GM21737 (cell line): ENCODE measurements at regions not wholly inside any gene's neighbourhood (a gene's known extent, or its start where the extent isn't known, plus 50 kb on each side); places are given as distances from the start of the nearest gene placed in this dataset.
"Not testable (repeated sequence)": the region's sequence is repeated elsewhere in the genome, so short reads cannot be mapped to it uniquely, and the experiment has no call there.

Source experiments
- ATAC-seq: cut with Tn5 transposase; IDR thresholded peaks from one replicate; pipeline ENCODE4 v1.9.1; 2021; ENCODE audit warnings: mild to moderate bottlenecking, moderate library complexity; ENCODE audit not compliant: unreplicated experiment

GRCh38 chr1:21385022-21385421 lies 54.9 kb upstream of the NBPF3 start:
- ATAC-seq = no peak

- no peak for ATAC-seq
Measured at GRCh38 chr1:21384620-21385019, 55.3 kb upstream of the NBPF3 start.

GRCh38 chr1:21383785-21384401 lies 56.0 kb upstream of the NBPF3 start:
- ATAC-seq = no peak

- ATAC-seq = no peak
Measured at GRCh38 chr1:21381354-21381753, 58.6 kb upstream of the NBPF3 start.

DNA sequence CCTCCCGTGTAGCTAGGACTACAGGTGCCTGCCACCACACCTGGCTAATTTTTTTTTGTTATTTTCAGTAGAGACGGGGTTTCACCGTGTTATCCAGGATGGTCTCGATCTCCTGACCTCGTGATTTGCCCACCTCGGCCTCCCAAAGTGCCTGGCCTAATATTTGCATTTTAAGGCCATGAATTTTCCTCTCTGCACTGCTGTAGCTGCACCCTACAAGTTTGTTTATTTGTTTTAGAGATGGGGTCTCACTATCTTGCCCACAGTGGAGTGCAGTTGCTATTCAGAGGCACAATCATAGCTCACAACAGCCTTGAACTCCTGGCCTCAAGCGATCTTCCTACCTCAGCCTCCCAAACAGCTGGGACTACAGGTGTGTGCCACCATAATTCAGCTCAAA lies 59.8 kb upstream of the NBPF3 start:
- ATAC-seq = not testable (repeated sequence)

DNA sequence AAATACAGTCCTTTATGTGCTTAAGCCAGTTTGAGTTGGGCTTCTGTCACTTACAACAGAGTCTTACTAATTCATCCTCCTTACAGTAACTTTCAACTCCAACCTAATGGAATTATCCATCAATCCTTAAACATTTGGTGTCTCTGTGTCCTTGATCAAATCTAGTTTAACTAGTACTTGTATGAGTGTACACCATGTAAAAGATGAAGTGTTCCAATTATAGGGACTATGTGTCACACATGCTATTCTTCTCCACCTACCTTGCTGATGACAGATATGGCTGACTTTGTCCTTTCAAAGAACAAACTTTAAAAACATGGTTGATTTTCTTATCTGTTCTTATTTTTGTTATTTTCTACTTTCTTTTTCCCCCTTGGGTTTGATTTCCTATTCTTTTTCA lies 60.4 kb upstream of the NBPF3 start:
- no peak for ATAC-seq

DNA sequence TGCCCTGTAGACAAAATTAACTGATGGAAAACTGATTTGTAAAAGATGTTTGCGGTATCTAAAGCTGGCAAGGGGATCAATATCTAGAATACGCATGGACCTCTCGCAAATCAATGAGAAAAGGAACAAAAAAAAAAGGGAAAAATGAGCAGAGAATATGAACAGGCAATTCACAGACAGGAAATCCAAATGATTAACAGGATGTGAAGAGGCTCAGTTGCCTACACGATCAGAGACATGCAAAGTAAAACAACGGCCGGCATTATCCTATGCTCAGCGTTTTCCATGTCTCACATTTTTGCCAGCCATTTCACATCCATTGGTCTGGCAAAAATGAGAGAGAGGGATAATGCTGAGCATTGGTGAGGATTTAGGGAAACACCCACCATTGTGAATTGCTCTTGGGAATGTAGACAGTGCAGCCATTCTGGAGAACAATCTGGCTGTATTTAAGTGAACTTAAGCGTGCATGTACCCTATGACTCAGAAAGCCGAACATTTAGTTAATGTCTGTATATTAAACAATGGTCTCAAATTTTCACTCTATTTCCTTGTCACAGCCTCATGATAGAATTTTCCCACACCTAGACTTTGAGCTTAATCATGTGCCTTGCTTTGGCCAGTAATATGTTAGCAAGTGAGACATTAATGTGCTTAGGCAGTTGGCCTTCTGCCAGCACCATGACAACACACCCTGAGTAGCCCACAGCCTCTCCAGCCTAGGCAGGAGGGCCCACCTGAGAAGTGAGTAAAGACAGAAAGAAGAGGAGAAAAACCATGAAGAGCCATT lies 61.0 kb upstream of the NBPF3 start:
- ATAC-seq = no peak

- no peak for ATAC-seq
Measured at GRCh38 chr1:21372383-21372782, 67.6 kb upstream of the NBPF3 start.

- no peak for ATAC-seq
Measured at GRCh38 chr1:21369905-21370304, 70.0 kb upstream of the NBPF3 start.

DNA sequence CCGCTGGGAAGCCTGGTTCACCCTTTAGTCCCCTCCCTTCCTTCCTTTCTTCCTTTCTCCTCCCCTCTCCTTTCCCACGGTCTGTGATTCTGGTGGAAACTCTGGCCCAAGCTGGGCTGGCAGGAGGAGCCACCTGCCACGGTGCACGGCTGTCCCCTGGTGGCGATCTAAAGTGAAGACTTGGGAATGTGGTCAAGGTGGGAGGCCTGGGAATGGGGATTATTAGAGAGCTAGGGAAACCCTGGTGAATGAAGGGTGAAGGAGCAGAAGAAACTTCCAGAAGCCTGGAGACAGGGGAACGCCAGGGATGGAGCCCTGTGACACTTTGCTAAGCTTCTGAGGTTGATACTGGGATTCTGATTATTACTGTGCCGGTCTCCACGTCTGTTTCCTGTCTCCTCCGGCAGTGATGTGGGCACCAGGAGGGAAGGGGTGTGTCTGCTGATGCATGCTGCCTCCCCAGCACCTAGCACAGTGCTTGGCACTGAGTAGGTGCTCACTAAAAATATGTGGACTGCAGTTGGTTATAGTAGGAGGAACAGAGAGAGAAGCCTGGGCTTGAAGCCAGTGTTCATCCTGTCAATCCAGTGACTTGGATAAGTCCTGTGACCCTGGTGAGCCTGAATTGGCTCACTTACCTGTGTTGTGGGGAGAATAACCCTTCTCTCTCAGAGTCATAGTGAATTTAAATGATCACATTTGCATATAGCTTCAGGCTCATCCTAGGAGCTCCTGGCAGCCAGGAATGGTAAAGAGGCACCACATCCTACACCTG lies 71.2 kb upstream of the NBPF3 start:
- no peak for ATAC-seq

DNA sequence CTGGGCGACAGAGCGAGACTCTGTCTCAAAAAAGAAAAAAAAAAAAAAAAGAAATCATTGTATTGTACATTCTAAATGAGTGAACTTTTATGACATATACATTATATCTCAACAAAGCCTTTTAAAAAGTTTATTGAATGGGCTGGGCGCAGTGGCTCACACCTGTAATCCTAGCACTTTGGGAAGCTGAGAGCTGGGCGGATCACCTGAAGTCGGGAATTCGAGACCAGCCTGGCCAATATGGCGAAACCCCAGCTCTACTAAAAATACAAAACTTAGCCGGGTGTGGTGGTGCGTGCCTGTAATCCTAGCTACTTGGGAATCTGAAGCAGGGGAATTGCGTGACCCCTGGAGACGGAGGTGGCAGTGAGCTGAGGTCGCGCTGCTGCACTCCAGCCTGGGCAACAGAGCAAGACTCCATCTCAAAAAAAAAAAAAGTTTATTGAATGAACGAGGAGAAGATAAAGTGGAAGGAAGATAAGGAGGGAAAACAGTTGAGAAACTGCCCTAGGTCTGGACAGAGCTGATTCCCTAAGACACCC lies 71.9 kb upstream of the NBPF3 start:
- ATAC-seq = not testable (repeated sequence)

- ATAC-seq = no peak
Measured at GRCh38 chr1:21366288-21366687, 73.6 kb upstream of the NBPF3 start.

DNA sequence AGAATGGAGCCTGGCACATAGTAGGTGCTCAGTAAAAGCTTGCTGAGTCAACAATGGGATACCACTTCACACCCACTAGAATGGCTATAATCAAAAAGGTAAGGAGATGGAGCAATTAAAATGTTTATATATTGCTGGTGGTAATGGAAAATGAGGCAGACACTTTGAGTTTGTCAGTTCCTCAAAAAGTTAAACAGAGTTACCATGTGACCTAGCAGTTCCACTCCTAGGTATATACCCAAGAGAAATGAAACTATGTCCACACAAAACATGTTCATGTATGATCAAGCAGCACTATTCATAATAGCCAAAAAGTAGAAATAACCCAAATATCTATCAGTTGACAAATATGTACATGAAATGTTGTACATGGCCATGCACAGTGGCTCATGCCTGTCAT lies 74.8 kb upstream of the ECE1 start:
- no peak for ATAC-seq

- ATAC-seq = no peak
Measured at GRCh38 chr1:21362096-21362495, 71.8 kb upstream of the ECE1 start.

- no peak for ATAC-seq
Measured at GRCh38 chr1:21361506-21361905, 71.2 kb upstream of the ECE1 start.

DNA sequence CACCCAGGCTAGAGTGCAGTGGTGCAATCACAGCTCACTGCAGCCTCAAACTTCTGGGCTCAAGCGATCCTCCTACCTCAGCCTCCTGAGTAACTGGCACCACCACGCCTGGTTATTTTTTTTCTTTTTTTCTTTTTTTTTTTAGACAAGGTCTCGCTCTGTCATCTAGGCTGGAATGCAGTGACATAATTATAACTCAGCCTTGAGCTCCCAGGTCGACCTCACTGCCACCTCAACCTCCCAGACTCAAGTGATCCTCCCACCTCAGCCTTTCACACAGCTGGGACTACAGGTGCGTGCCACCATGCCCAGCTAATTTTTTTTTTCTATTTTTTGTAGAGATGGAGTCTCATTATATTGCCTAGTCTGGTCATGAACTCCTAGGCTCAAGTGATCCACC lies 66.9 kb upstream of the ECE1 start:
- ATAC-seq = no peak

DNA sequence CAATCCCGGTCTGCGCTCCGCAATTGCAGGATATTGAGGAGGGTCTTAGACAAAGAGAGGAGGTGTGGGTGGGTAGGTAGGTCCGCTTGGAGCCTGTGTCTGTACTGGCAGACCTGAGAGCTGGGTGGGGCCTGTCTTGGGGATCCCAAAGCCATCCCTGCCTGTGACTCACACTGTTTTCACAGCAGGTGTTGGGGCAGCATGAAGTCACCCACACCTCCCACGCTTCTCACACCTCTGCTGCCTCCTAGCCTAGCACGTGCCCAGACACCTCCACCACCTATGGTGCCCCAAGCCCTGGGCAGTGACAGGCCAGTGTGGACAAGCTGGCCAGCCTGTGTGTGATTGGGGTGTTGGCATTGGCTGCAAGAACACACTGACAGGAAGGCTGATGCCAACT lies 65.7 kb upstream of the ECE1 start:
- no peak for ATAC-seq

- ATAC-seq = no peak
Measured at GRCh38 chr1:21352586-21352985, 62.3 kb upstream of the ECE1 start.

DNA sequence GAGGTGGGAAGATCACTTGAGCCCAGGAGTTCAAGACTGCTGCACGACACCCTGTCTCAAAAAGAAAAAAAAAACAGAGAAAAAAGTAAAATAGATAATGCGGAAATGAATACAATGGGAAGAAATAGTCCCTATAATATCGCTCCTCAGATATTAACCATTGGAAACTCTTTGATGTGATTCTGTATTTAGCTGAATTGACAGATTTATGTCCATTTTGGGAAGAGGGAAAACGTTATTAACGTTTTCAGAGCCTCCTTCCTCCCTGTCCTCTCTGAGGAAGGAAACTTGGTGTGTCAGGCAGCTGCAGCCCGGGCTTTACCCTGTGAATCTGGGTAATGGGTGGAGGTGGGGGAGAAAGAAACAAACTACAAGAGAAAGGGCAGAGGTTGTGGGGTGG lies 61.6 kb upstream of the ECE1 start:
- no peak for ATAC-seq

DNA sequence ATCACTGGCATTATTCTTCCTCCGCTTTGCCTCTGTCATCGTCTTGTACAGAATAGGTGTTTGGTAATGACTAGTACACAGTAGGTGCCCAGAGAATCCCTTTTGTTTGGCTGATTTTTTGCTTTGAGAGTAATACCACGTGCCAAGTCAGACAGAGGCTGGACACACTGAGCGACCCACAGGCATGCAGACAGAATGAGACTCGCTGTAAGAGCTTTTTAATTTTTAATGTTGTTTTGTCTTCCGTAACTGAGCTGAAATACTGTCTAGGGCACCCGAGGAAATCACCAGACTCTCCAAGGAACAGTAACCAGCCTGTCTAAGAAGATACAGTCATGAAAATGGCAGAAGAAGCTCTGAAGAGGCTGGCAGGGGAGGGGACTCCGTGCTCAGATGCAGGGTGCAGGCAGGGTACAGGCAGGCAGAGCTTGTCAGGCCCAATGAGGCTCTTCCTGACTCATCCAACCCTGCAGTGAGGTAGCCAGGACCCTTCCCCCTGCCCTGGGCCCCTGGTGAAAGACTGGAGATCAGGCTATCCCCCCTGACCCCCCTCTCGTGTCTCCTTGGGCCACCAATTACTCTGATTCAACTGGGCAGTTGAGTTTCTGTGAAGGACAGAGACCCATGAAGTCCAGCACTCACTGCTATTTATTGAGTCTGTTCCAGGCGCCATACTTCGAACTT lies 60.1 kb upstream of the ECE1 start:
- ATAC-seq = no peak

- no peak for ATAC-seq
Measured at GRCh38 chr1:21349693-21350092, 59.4 kb upstream of the ECE1 start.
